ENCODE measurements at regions not wholly inside any gene's neighbourhood (a gene's known extent, or its start where the extent isn't known, plus 50 kb on each side); places are given as distances from the start of the nearest gene placed in this dataset.

DNA sequence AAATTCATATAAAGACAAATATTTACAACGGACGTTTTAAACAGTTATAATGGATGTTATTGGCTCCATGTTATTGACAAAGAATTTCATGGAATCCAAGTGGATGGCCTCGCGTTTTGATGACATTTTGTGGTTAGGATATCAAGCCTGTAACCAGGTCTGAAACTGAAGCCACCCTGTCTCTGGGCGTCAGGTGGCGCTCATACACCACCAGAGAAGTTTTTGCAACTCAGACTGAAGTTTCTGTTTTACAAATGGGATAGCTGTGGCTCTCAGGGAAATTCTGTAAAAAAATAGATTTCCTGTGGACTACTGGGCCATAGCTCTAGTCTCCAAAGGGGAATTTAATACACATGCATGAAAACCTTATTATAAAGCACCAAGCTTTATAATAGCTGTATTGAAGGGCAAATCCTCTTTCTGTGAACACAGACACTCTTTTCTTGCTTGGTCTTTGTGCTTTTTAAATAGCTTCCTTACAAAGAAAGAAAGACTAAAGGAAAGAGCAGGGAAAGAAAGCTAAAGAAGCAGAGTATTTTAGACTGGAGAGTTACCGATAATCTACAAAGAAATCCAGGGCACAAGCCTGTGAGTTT lies 86.7 kb downstream of the C18orf54 start:
- intact Hi-C loops (cut with DNase I), result loop anchor here in 1 of 4 donors (2.0 kb wide), 1 partner anchor 40 kb away; no protein-coding TSS in a partner anchor
- peak in 4 of 5 donors; percentile 22 to 52 (median 36) for DNase-seq
- Histone ChIP-seq H3K27me3 (no peaks in the 10 kb centered on the region), H3K4me1 (ENCODE audit: insufficient read depth) (no peaks in the 10 kb centered on the region), H3K4me3 (no peak overlapping the region), H3K27ac (no peak overlapping the region), H3K9me3 (no peaks in the 10 kb centered on the region), H3K36me3 (no peaks in the 10 kb centered on the region)
- TF ChIP-seq POLR2A (IDR thresholded peaks at IDR 0.05), result no peak
- TF ChIP-seq EP300 (IDR thresholded peaks at IDR 0.05), result no peak
- TF ChIP-seq, protein P1, sequence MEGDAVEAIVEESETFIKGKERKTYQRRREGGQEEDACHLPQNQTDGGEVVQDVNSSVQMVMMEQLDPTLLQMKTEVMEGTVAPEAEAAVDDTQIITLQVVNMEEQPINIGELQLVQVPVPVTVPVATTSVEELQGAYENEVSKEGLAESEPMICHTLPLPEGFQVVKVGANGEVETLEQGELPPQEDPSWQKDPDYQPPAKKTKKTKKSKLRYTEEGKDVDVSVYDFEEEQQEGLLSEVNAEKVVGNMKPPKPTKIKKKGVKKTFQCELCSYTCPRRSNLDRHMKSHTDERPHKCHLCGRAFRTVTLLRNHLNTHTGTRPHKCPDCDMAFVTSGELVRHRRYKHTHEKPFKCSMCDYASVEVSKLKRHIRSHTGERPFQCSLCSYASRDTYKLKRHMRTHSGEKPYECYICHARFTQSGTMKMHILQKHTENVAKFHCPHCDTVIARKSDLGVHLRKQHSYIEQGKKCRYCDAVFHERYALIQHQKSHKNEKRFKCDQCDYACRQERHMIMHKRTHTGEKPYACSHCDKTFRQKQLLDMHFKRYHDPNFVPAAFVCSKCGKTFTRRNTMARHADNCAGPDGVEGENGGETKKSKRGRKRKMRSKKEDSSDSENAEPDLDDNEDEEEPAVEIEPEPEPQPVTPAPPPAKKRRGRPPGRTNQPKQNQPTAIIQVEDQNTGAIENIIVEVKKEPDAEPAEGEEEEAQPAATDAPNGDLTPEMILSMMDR (IDR thresholded peaks at IDR 0.05), result peak in 1 of 3 donors; percentile 26
- 7 to 10% (median 7%) methylated on average over 7 of the region's 7 CpGs for WGBS, 3 donors

DNA sequence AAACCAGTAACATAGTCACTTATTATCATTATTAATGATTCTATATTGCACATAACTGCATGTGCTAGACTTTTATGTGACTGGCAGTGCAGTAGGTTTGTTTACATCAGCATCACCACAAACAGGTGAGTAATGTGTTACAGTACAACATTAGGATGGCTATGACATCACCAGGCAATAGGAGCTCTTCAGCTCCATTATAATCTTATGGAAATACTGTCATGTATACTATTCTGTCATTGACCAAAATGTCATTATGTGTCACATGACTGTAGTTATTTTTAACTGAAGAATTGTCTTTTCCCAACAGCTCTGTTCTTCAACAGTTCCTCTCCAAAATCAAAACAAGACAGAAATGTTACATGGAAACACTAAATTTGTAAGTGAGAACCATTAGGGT lies 96.3 kb downstream of the C18orf54 start:
- Histone ChIP-seq H3K36me3 (no peaks in the 10 kb centered on the region), H3K4me3 (no peak overlapping the region), H3K4me1 (ENCODE audit: insufficient read depth) (no peaks in the 10 kb centered on the region), H3K27me3 (no peaks in the 10 kb centered on the region), H3K27ac (no peak overlapping the region), H3K9me3 (no peaks in the 10 kb centered on the region)
- intact Hi-C loops (cut with DNase I), result no loop called here
- no peak for DNase-seq
- TF ChIP-seq, protein P1 (IDR thresholded peaks at IDR 0.05), result no peak
- no peak for TF ChIP-seq EP300 (IDR thresholded peaks at IDR 0.05)
- TF ChIP-seq POLR2A (IDR thresholded peaks at IDR 0.05), result no peak

DNA sequence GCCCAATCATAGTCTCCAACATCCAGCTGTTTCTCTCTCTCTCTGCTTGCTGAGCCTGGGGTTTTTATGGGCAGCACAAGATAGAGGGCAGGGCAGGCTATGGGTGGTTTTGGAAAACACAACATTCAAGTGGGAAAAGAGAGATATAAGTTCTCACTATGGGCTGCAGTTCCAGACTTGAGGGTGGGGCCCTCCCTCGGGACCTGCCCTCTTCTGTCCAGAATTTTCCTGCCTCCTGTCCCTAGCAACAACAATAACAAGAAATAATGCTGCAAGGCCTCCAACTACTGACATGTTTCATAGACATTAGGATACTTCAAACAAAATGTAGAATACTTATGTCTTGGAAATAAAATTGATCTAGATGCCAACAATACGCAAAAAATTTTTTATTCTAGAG lies 107.8 kb downstream of the C18orf54 start:
- H3K4me3 ChIP-seq, result no peak overlapping the region
- no peak for TF ChIP-seq EP300 (IDR thresholded peaks at IDR 0.05)
- TF ChIP-seq, protein P1 (IDR thresholded peaks at IDR 0.05), result no peak
- H3K9me3 ChIP-seq, result no peaks in the 10 kb centered on the region
- no peak overlapping the region for H3K27ac ChIP-seq
- no peak for DNase-seq
- intact Hi-C loops (cut with DNase I), result no loop called here
- H3K36me3 ChIP-seq, result no peaks in the 10 kb centered on the region
- no peaks in the 10 kb centered on the region for H3K27me3 ChIP-seq
- WGBS, 3 donors, result 78 to 92% (median 90%) methylated on average over 2 of the region's 2 CpGs
- no peaks in the 10 kb centered on the region for H3K4me1 ChIP-seq (ENCODE audit: insufficient read depth)

DNA sequence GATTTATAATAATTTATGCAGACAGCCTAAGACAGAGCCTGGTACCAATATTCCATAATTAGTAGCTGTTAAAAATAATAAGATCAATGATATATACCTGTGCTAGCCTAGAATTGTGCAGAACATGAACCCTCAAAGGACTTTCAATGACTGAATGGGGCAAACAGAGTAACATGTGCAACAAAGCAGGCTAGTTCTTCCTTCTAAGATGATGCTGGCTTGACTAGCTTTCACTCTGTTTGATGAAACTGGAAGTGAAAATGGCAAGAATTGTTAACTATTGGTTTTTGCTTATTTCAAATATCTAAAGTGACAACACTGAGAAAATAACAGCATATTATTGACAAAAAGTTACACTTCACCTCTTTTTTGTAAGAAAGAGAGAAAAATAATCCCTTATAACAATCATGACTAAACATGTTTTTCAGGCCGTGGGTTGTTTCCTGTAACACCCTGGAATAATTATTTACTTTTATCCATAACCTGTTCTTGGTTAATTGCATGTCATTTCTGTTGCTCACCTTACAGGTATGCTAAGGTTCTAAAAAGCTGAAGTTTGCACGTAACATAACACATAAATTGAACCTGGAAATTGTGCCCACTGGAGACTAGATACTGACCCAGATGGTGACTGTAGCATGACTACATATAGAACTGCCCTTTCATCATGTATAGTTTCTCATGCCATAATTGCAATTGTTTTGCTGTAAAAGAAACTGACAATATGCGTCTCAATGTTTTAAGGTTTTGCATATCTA lies 108.7 kb downstream of the C18orf54 start:
- H3K4me3 ChIP-seq, result no peak overlapping the region
- intact Hi-C loops (cut with DNase I), result no loop called here
- WGBS, 3 donors, result 86 to 92% (median 86%) methylated on average over 3 of the region's 3 CpGs
- no peaks in the 10 kb centered on the region for H3K27me3 ChIP-seq
- TF ChIP-seq, protein P1 (IDR thresholded peaks at IDR 0.05), result no peak
- DNase-seq, result no peak
- H3K36me3 ChIP-seq, result no peaks in the 10 kb centered on the region
- no peaks in the 10 kb centered on the region for H3K9me3 ChIP-seq
- H3K4me1 ChIP-seq (ENCODE audit: insufficient read depth), result no peaks in the 10 kb centered on the region
- H3K27ac ChIP-seq, result no peak overlapping the region
